ENCODE measurements at regions not wholly inside any gene's neighbourhood (a gene's known extent, or its start where the extent isn't known, plus 50 kb on each side); places are given as distances from the start of the nearest gene placed in this dataset.

- Histone ChIP-seq H3K36me3 (ENCODE audit: control insufficient read depth, insufficient read depth, low read length) (no peaks in the 10 kb centered on the region), H3K4me3 (ENCODE audit: low read depth in 2 of 2, low read length in 2 of 2) (no peak overlapping the region), H3K4me1 (ENCODE audit: control insufficient read depth, insufficient read depth, low read length) (no peaks in the 10 kb centered on the region), H3K27me3 (ENCODE audit: control insufficient read depth, insufficient read depth, low read length) (no peaks in the 10 kb centered on the region), H3K27ac (ENCODE audit: low read length) (no peak overlapping the region), H3K9me3 (ENCODE audit: control insufficient read depth, insufficient read depth, low read depth, low read length) (no peaks in the 10 kb centered on the region)
- POLR2A ChIA-PET, result no interaction called here
- ATAC-seq, result no peak
- in situ Hi-C loops (cut with HindIII; ENCODE audit: low pct_unique_long_range_greater_than_20kb, low sequenced_read_pairs) (no loop called here), intact Hi-C loops (cut with micrococcal nuclease; ENCODE audit: unreplicated experiment) (no loop called here)
- TF ChIP-seq POLR2AphosphoS5 (IDR thresholded peaks at IDR 0.05; ENCODE audit: low read depth, low read length) (no peak), REST (IDR thresholded peaks at IDR 0.05; ENCODE audit: insufficient read depth in 1 of 2, low read depth in 2 of 2, low read length in 1 of 2) (no peak), TCF7L2 (IDR thresholded peaks at IDR 0.05; ENCODE audit: low read depth, low read length) (no peak), CTCF (IDR thresholded peaks at IDR 0.05) (no peak), SIN3A (IDR thresholded peaks at IDR 0.05; ENCODE audit: borderline replicate concordance, insufficient read depth, low read depth, low read length) (no peak)
- BruUV-seq (replicated peaks), result no TSS peak
- no peak for DNase-seq (ENCODE audit: low read depth, low spot score)
- CTCF ChIA-PET, result no interaction called here
Measured at GRCh38 chr5:143687604-143688003, 124.4 kb upstream of the HMHB1 start.

- DNase-seq (ENCODE audit: low read depth, low spot score) (no peak), ATAC-seq (no peak)
- Histone ChIP-seq H3K4me1 (ENCODE audit: control insufficient read depth, insufficient read depth, low read length) (no peaks in the 10 kb centered on the region), H3K36me3 (ENCODE audit: control insufficient read depth, insufficient read depth, low read length) (no peaks in the 10 kb centered on the region), H3K9me3 (ENCODE audit: control insufficient read depth, insufficient read depth, low read depth, low read length) (no peaks in the 10 kb centered on the region), H3K4me3 (ENCODE audit: low read depth in 2 of 2, low read length in 2 of 2) (no peak overlapping the region), H3K27ac (ENCODE audit: low read length) (no peak overlapping the region), H3K27me3 (ENCODE audit: control insufficient read depth, insufficient read depth, low read length) (no peaks in the 10 kb centered on the region)
- POLR2A ChIA-PET, result no interaction called here
- BruUV-seq (replicated peaks), result no TSS peak
- in situ Hi-C loops (cut with HindIII; ENCODE audit: low pct_unique_long_range_greater_than_20kb, low sequenced_read_pairs) (no loop called here), intact Hi-C loops (cut with micrococcal nuclease; ENCODE audit: unreplicated experiment) (no loop called here)
- TF ChIP-seq CTCF (IDR thresholded peaks at IDR 0.05) (peak; percentile 28; the same call in 1 of the 2 replicates), REST (IDR thresholded peaks at IDR 0.05; ENCODE audit: insufficient read depth in 1 of 2, low read depth in 2 of 2, low read length in 1 of 2) (no peak)
- CTCF ChIA-PET, result no interaction called here
Measured at GRCh38 chr5:143685246-143685815, 126.6 kb upstream of the HMHB1 start.
